Left ventricle myocardium inferior (tissue), 1 donor: ENCODE measurements at regions not wholly inside any gene's neighbourhood (a gene's known extent, or its start where the extent isn't known, plus 50 kb on each side); places are given as distances from the start of the nearest gene placed in this dataset.

Experiments used
- DNase-seq: peaks from one replicate; pipeline ENCODE4 v3.0.0-alpha.2; 2020
- H3K27ac ChIP-seq: fragments of 200-600 bp; replicated peaks from 2 replicates; pipeline ENCODE4 v1.8.0; 2021
- H3K27me3 ChIP-seq: fragments of 200-600 bp; 2 replicates; pipeline ENCODE4 v1.8.0; 2021; ENCODE audit warnings: low read depth
- H3K36me3 ChIP-seq: fragments of 200-600 bp; 2 replicates; pipeline ENCODE4 v1.8.0; 2021
- H3K4me1 ChIP-seq: fragments of 200-600 bp; 2 replicates; pipeline ENCODE4 v1.8.0; 2021
- H3K4me3 ChIP-seq: fragments of 200-600 bp; 2 replicates; pipeline ENCODE4 v1.8.0; 2021; ENCODE audit warnings: mild to moderate bottlenecking, moderate library complexity
- H3K9me3 ChIP-seq: fragments of 200-600 bp; replicated peaks from 2 replicates; pipeline ENCODE4 v1.8.0; 2021
- intact Hi-C: fragments of 100-400 bp; cut with micrococcal nuclease; formaldehyde crosslinking; loops from one replicate; pipeline ENCODE4 v1.11.0; 2022
- TF ChIP-seq, protein P1 (sequence below): fragments of 200-600 bp; IDR thresholded peaks from 2 replicates; pipeline ENCODE4 v1.8.0; 2021; ENCODE audit warnings: antibody characterized with exemption, mild to moderate bottlenecking, borderline replicate concordance
- donor health status: DM: no; HTN: yes; CAD: no; lungs with severe emphysema.

DNA sequence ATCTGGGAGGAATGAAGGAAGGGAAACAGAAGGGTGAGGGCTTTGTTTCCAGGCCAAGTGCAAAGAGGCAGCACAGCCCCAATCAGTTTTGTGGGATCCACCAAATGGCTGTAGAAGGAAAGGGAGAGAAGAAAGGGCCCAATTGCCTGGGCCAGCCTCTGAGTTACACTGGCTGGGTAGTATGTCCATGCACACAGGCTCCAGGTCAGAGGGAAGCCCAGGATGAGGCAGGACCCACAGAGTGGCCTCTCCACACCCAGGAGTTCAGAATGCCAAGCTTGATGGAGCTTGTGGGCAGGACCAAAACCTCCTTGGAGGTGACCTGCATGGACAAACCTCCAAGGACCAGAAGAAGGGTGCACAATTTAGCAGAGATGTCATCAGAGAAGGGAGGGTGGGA is 178.2 kb upstream of the TSHZ3 start:
- Histone ChIP-seq H3K9me3 (peaks cover 42% of the 10 kb centered on the region), H3K27ac (no peak overlapping the region), H3K4me3 (no peak overlapping the region), H3K36me3 (no peaks in the 10 kb centered on the region), H3K4me1 (no peaks in the 10 kb centered on the region), H3K27me3 (peaks cover 24% of the 10 kb centered on the region)
- no peak for DNase-seq
- intact Hi-C loops: no loop called here
- TF ChIP-seq, protein P1, sequence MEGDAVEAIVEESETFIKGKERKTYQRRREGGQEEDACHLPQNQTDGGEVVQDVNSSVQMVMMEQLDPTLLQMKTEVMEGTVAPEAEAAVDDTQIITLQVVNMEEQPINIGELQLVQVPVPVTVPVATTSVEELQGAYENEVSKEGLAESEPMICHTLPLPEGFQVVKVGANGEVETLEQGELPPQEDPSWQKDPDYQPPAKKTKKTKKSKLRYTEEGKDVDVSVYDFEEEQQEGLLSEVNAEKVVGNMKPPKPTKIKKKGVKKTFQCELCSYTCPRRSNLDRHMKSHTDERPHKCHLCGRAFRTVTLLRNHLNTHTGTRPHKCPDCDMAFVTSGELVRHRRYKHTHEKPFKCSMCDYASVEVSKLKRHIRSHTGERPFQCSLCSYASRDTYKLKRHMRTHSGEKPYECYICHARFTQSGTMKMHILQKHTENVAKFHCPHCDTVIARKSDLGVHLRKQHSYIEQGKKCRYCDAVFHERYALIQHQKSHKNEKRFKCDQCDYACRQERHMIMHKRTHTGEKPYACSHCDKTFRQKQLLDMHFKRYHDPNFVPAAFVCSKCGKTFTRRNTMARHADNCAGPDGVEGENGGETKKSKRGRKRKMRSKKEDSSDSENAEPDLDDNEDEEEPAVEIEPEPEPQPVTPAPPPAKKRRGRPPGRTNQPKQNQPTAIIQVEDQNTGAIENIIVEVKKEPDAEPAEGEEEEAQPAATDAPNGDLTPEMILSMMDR: no peak

DNA sequence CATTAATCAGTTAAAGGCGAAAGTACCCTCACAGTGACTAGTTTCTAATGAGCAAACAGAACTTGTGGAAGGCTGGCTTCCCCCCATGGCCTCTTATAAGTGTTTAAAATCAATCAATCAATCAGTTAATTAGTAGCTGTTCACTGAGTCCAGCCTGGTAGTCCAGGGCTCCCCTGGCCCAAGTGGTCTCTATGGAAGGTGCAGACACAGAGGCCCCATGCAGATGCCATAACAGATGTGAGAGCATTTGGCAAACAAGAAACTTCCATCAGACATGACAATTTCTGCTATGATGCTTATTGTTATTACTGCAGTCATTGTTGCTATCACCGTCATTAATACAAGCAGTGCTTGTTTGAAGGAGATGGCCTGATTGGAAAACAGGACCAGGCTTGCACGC is 179.0 kb upstream of the TSHZ3 start:
- no peak overlapping the region for H3K4me3 ChIP-seq
- peaks cover 42% of the 10 kb centered on the region for H3K9me3 ChIP-seq
- no peaks in the 10 kb centered on the region for H3K36me3 ChIP-seq
- DNase-seq: no peak
- intact Hi-C loops: no loop called here
- no peaks in the 10 kb centered on the region for H3K4me1 ChIP-seq
- H3K27me3 ChIP-seq: peaks cover 24% of the 10 kb centered on the region
- TF ChIP-seq, protein P1: no peak
- H3K27ac ChIP-seq: no peak overlapping the region

DNA sequence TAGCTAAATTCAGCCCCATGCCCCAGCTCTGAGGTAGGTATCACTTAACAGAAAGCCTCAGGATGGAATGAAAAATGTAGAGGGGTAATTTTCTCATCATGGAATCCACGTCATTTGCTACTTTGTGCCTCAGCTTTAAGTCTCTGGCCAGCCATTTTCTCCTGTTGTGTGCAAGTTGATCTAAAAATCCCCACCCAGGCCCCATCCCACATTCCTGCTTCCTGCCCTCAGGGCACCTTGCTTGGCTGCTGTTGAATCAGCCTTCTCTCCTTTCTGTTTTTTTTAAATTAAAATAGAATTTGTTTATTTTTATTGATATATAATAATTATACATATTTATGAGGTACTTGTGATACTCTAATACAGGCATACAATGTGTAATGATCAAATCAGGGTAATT is 179.9 kb upstream of the TSHZ3 start:
- DNase-seq: no peak
- TF ChIP-seq, protein P1: no peak

DNA sequence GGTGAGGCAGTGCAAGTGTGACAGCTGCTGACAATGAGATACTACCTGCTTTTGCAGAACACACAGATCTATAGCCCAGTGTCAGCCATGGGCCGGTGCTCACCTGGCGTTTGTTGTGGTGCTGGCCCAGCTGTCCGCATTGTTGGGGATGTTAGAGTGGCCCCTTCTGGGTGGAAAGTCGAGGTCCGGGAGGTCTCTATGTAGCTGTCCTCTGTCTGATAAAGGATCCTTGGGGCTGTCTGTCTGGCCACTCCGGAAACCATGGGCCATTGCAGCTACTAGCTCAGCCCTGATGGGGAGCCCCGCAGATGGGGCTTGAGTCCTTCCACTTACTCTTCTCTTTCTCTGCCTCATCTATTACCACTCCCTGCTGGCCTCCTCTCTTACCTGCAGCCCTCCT is 181.5 kb upstream of the TSHZ3 start:
- H3K36me3 ChIP-seq: no peaks in the 10 kb centered on the region
- H3K9me3 ChIP-seq: peaks cover 27% of the 10 kb centered on the region
- H3K4me1 ChIP-seq: no peaks in the 10 kb centered on the region
- TF ChIP-seq, protein P1: no peak
- no peak for DNase-seq
- H3K27me3 ChIP-seq: peaks cover 16% of the 10 kb centered on the region
- H3K27ac ChIP-seq: no peak overlapping the region
- intact Hi-C loops: no loop called here
- H3K4me3 ChIP-seq: no peak overlapping the region

More for the DNA sequence above, 179.9 kb upstream of the TSHZ3 start:
- H3K27ac ChIP-seq: no peak overlapping the region
- intact Hi-C loops: no loop called here
- H3K4me3 ChIP-seq: no peak overlapping the region
- peaks cover 23% of the 10 kb centered on the region for H3K27me3 ChIP-seq
- peaks cover 42% of the 10 kb centered on the region for H3K9me3 ChIP-seq
- no peaks in the 10 kb centered on the region for H3K4me1 ChIP-seq
- H3K36me3 ChIP-seq: no peaks in the 10 kb centered on the region

DNA sequence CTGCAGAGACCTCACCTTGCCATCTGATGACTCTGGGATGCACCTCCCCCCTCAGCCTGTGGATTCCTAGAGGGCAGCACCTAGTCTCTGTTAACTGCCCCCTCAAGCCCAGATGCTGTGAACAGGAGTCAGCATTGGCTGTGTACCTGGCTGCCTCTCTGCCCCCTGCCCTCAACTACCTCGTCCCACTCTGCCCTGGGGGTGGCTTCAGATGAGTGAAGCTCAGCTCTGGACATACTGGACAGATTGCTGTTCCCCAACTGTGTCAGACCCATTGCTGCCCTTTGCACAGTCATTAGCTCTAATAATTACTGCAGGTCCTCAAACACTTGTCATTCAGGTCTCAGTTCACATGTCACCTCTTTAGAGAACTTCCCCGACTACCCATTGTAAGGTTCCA is 182.1 kb upstream of the TSHZ3 start:
- no peak for DNase-seq
- Histone ChIP-seq H3K27ac (no peak overlapping the region), H3K36me3 (no peaks in the 10 kb centered on the region), H3K4me3 (no peak overlapping the region), H3K4me1 (no peaks in the 10 kb centered on the region), H3K27me3 (peaks cover 16% of the 10 kb centered on the region), H3K9me3 (peaks cover 22% of the 10 kb centered on the region)
- intact Hi-C loops: no loop called here
- TF ChIP-seq, protein P1: no peak

DNA sequence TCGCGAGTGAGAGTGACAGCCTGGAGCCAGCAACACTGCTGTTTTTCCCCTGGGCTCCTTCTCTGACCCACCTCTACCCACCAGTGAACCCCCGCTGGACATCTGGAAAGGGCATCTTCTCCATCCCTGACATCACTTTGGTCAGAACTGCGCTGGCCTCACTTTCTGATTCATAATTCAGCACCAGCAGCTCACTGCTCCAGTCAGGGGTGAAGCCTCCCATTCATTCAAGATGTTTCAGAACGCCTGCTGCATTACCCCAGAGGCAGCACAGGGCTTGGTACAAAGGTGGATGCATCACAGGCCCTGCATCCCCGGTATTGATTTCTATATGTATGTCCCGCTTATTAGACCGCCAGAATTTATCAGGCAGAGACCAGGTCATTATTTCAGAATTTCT is 182.8 kb upstream of the TSHZ3 start:
- TF ChIP-seq, protein P1: no peak
- Histone ChIP-seq H3K4me3 (no peak overlapping the region), H3K9me3 (peaks cover 14% of the 10 kb centered on the region), H3K27me3 (peaks cover 16% of the 10 kb centered on the region), H3K36me3 (no peaks in the 10 kb centered on the region), H3K4me1 (no peaks in the 10 kb centered on the region), H3K27ac (no peak overlapping the region)
- intact Hi-C loops: no loop called here
- no peak for DNase-seq
